Activated naive CD4-positive, alpha-beta T cell treated with anti-CD3 and anti-CD28 coated beads, Interleukin-2, amount 10 ng/mL, durations not matched to agents 7 days and 5 days (primary cell): ENCODE measurements at regions not wholly inside any gene's neighbourhood (a gene's known extent, or its start where the extent isn't known, plus 50 kb on each side); places are given as distances from the start of the nearest gene placed in this dataset.
"Not testable (repeated sequence)": the region's sequence is repeated elsewhere in the genome, so short reads cannot be mapped to it uniquely, and the experiment has no call there.

Experiments used
- CTCF ChIA-PET: fragments of 350-600 bp; sonication (Branson Sonifier 250); formaldehyde crosslinking; loops from one replicate; lab custom pipeline; 2021; ENCODE audit warnings: antibody characterized with exemption; lab: Charles Lee
- DNase-seq: peaks from one replicate; pipeline ENCODE4 v3.0.0-alpha.2; 2020
- H3K27ac Mint-ChIP-seq: one replicate; pipeline ENCODE4 v1.8.0; 2021; ENCODE audit warnings: mild to moderate bottlenecking, moderate library complexity, mixed read lengths
- H3K27me3 Mint-ChIP-seq: one replicate; pipeline ENCODE4 v1.8.0; 2021; ENCODE audit warnings: mild to moderate bottlenecking, mixed read lengths
- H3K36me3 Mint-ChIP-seq: one replicate; pipeline ENCODE4 v1.8.0; 2021; ENCODE audit warnings: mixed read lengths
- H3K4me1 Mint-ChIP-seq: one replicate; pipeline ENCODE4 v1.8.0; 2021; ENCODE audit warnings: mixed read lengths
- H3K4me3 Mint-ChIP-seq: one replicate; pipeline ENCODE4 v1.8.0; 2021; ENCODE audit warnings: mild to moderate bottlenecking, moderate library complexity, mixed read lengths
- H3K9me3 Mint-ChIP-seq: one replicate; pipeline ENCODE4 v1.8.0; 2021; ENCODE audit warnings: mixed read lengths

- DNase-seq = no peak
- no peak overlapping the region for H3K27ac Mint-ChIP-seq
- no peaks in the 10 kb centered on the region for H3K4me1 Mint-ChIP-seq
- no peaks in the 10 kb centered on the region for H3K9me3 Mint-ChIP-seq
- no peaks in the 10 kb centered on the region for H3K36me3 Mint-ChIP-seq
- H3K27me3 Mint-ChIP-seq = no peaks in the 10 kb centered on the region
- no peak overlapping the region for H3K4me3 Mint-ChIP-seq
- CTCF ChIA-PET = interaction anchor here (0.8 kb wide), 2 partner anchors 11 to 13 kb away, joined by 3 read pairs; no protein-coding TSS in a partner anchor
Measured at GRCh38 chr4:163693211-163693610, 198.7 kb downstream of the TMA16 start.

- no peaks in the 10 kb centered on the region for H3K4me1 Mint-ChIP-seq
- CTCF ChIA-PET = interaction anchor here (0.8 kb wide), 2 partner anchors 12 to 14 kb away, joined by 3 read pairs; no protein-coding TSS in a partner anchor
- H3K27me3 Mint-ChIP-seq = no peaks in the 10 kb centered on the region
- H3K36me3 Mint-ChIP-seq = no peaks in the 10 kb centered on the region
- DNase-seq = no peak
- H3K27ac Mint-ChIP-seq = no peak overlapping the region
- no peak overlapping the region for H3K4me3 Mint-ChIP-seq
- H3K9me3 Mint-ChIP-seq = no peaks in the 10 kb centered on the region
Measured at GRCh38 chr4:163693776-163694175, 199.3 kb downstream of the TMA16 start.

GRCh38 chr4:163694385-163694784 is 199.9 kb downstream of the TMA16 start:
- Mint-ChIP-seq H3K4me3 (no peak overlapping the region), H3K27ac (no peak overlapping the region), H3K27me3 (no peaks in the 10 kb centered on the region), H3K36me3 (no peaks in the 10 kb centered on the region), H3K9me3 (no peaks in the 10 kb centered on the region), H3K4me1 (no peaks in the 10 kb centered on the region)
- DNase-seq = no peak
- CTCF ChIA-PET = no interaction called here

GRCh38 chr4:163697121-163697520 is 202.6 kb downstream of the TMA16 start:
- H3K27me3 Mint-ChIP-seq = no peaks in the 10 kb centered on the region
- H3K4me3 Mint-ChIP-seq = no peak overlapping the region
- H3K4me1 Mint-ChIP-seq = no peaks in the 10 kb centered on the region
- CTCF ChIA-PET = no interaction called here
- no peak for DNase-seq
- H3K27ac Mint-ChIP-seq = no peak overlapping the region
- no peaks in the 10 kb centered on the region for H3K9me3 Mint-ChIP-seq
- no peaks in the 10 kb centered on the region for H3K36me3 Mint-ChIP-seq

DNA sequence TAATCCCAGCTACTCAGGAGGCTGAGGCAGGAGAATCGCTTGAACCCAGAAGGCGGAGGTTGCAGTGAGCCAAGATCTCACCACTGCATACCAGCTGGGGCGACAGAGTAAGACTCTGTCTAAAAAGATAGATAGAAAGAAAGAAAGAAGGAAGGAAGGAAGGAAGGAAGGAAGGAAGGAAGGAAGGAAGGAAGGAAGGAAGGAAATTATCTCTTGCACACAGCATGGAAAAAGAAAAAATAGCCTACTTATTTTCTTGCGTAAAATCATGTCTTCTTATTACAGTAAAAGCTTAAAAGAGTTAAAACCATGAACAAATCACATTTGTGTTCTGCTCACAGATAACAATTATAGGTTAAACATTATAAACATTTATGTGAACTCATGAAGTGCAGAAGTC is 205.9 kb downstream of the TMA16 start:
- H3K9me3 Mint-ChIP-seq, H3K4me3 Mint-ChIP-seq, H3K4me1 Mint-ChIP-seq, H3K36me3 Mint-ChIP-seq, H3K27ac Mint-ChIP-seq, DNase-seq, H3K27me3 Mint-ChIP-seq, CTCF ChIA-PET: not testable (repeated sequence)

DNA sequence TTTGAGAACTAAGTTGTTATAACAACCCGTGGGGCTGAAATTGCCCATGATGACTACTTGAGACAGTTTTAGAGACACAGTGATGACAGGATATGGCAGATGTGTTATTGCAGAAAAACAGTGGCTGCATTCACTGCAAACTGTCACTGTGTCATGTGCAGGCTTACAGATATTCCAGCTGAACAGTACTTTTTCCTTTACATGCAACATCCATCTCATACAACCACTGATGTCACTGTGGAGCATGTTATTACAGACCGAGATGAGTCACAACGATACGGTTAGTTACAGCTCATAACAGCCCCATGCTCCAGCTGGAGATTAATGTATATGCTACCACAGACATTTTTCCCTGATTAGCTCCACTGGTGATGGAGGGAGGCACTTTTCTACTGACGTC is 207.4 kb downstream of the TMA16 start:
- CTCF ChIA-PET = no interaction called here
- Mint-ChIP-seq H3K4me1 (no peaks in the 10 kb centered on the region), H3K9me3 (no peaks in the 10 kb centered on the region), H3K27me3 (no peaks in the 10 kb centered on the region), H3K4me3 (no peak overlapping the region), H3K27ac (no peak overlapping the region), H3K36me3 (no peaks in the 10 kb centered on the region)
- DNase-seq = no peak

DNA sequence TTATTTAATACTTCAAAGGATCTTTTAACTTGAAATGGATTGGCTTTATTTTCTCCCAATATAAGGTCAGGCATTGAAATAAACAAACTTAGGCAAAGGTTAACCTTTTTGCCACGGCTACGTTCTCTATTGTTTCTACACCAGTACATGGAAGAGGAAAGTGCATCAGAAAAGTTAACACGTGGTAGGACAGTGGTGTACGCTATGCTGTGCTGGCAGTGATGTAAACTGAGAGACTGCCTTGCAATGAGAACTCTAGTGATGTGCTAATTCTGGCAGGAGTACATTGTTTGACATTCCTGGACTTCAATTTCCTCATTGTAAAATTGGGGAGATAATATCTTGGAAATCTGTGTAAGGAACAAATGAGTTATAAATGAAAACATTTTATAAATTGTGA is 208.2 kb downstream of the TMA16 start:
- Mint-ChIP-seq H3K9me3 (no peaks in the 10 kb centered on the region), H3K4me3 (no peak overlapping the region), H3K36me3 (no peaks in the 10 kb centered on the region), H3K27me3 (no peaks in the 10 kb centered on the region), H3K27ac (no peak overlapping the region), H3K4me1 (no peaks in the 10 kb centered on the region)
- DNase-seq = no peak
- CTCF ChIA-PET = interaction anchor here (0.7 kb wide), 1 partner anchor 242 kb away, joined by 3 read pairs; no protein-coding TSS in a partner anchor

- no peaks in the 10 kb centered on the region for H3K4me1 Mint-ChIP-seq
- DNase-seq = no peak
- no peak overlapping the region for H3K27ac Mint-ChIP-seq
- no peaks in the 10 kb centered on the region for H3K9me3 Mint-ChIP-seq
- CTCF ChIA-PET = interaction anchor here (0.7 kb wide), 1 partner anchor 242 kb away, joined by 3 read pairs; no protein-coding TSS in a partner anchor
- H3K27me3 Mint-ChIP-seq = no peaks in the 10 kb centered on the region
- H3K4me3 Mint-ChIP-seq = no peak overlapping the region
- H3K36me3 Mint-ChIP-seq = no peaks in the 10 kb centered on the region
Measured at GRCh38 chr4:163703251-163703650, 208.8 kb downstream of the TMA16 start.

- Mint-ChIP-seq H3K4me1 (no peaks in the 10 kb centered on the region), H3K27ac (no peak overlapping the region), H3K27me3 (no peaks in the 10 kb centered on the region), H3K36me3 (no peaks in the 10 kb centered on the region), H3K4me3 (no peak overlapping the region), H3K9me3 (no peaks in the 10 kb centered on the region)
- no peak for DNase-seq
- CTCF ChIA-PET = no interaction called here
Measured at GRCh38 chr4:163707873-163708272, 213.4 kb downstream of the TMA16 start.

DNA sequence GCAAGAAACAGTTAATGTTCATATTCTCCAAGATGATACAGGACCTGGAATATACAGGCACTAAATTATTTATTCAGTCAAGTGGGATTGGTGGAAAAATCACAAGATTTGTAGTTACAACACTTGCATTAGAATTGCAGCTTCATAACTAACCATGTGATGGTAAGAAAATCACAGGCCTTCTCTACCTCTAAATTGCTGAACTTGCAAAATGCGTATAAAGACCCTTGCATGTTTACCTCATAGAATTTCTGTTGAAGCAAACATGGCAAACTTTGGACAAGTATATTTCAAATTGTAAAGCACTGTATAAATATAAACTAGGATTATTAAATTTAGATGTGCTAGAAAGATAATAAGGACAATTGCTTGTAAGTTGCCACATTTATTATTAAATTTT is 215.1 kb downstream of the TMA16 start:
- DNase-seq = no peak
- CTCF ChIA-PET = no interaction called here
- Mint-ChIP-seq H3K4me1 (no peaks in the 10 kb centered on the region), H3K4me3 (no peak overlapping the region), H3K36me3 (no peaks in the 10 kb centered on the region), H3K27ac (no peak overlapping the region), H3K9me3 (no peaks in the 10 kb centered on the region), H3K27me3 (no peaks in the 10 kb centered on the region)

DNA sequence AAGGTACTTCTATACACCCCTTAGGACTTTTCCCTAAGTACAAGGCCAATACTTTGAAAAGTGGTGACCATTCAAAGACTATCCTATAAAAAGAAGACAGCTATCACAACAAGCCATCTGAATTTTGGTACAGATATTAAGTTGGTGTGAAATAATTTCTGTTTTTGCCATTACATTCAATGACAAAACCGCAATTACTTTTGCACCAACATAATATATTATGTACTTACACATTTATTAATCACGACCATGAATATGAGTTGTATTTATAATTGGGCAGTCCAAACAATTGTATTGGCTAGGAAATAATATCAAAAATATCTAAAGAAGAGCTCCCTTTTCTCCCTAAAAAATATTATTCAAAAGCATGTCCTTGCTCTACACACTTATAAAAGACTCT is 215.7 kb downstream of the TMA16 start:
- H3K4me1 Mint-ChIP-seq = no peaks in the 10 kb centered on the region
- H3K4me3 Mint-ChIP-seq = no peak overlapping the region
- no peak for DNase-seq
- H3K9me3 Mint-ChIP-seq = no peaks in the 10 kb centered on the region
- no peaks in the 10 kb centered on the region for H3K36me3 Mint-ChIP-seq
- no peaks in the 10 kb centered on the region for H3K27me3 Mint-ChIP-seq
- no peak overlapping the region for H3K27ac Mint-ChIP-seq
- CTCF ChIA-PET = no interaction called here

DNA sequence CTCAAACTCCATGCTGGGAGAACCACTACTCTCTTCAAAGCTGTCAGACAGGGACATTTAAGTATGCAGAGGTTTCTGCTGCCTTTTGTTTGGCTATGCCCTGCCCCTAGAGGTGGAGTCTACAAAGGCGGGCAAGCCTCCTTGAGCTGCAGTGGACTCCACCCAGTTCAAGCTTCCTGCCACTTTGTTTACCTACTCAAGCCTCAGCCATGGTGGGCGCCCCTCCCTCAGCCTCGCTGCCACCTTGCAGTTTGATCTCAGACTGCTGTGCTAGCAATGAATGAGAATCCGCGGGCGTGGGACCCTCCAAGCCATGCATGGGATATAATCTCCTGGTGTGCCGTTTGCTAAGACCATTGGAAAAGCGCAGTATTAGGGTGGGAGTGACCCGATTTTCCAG is 230.0 kb downstream of the TMA16 start:
- H3K27ac Mint-ChIP-seq, H3K9me3 Mint-ChIP-seq, H3K27me3 Mint-ChIP-seq, H3K4me3 Mint-ChIP-seq, CTCF ChIA-PET, H3K4me1 Mint-ChIP-seq, DNase-seq, H3K36me3 Mint-ChIP-seq: not testable (repeated sequence)

- CTCF ChIA-PET = no interaction called here
- H3K36me3 Mint-ChIP-seq = no peaks in the 10 kb centered on the region
- no peak for DNase-seq
Measured at GRCh38 chr4:163726641-163727040, 232.2 kb downstream of the TMA16 start.

GRCh38 chr4:163731071-163731470 is 236.6 kb downstream of the TMA16 start:
- H3K27me3 Mint-ChIP-seq = no peaks in the 10 kb centered on the region
- DNase-seq = no peak
- H3K36me3 Mint-ChIP-seq = no peaks in the 10 kb centered on the region
- H3K4me1 Mint-ChIP-seq = no peaks in the 10 kb centered on the region
- CTCF ChIA-PET = no interaction called here
- no peaks in the 10 kb centered on the region for H3K9me3 Mint-ChIP-seq
- H3K27ac Mint-ChIP-seq = no peak overlapping the region
- H3K4me3 Mint-ChIP-seq = no peak overlapping the region

More at GRCh38 chr4:163726641-163727040, 232.2 kb downstream of the TMA16 start:
- H3K27ac Mint-ChIP-seq = no peak overlapping the region
- no peaks in the 10 kb centered on the region for H3K9me3 Mint-ChIP-seq
- H3K4me1 Mint-ChIP-seq = no peaks in the 10 kb centered on the region
- H3K4me3 Mint-ChIP-seq = no peak overlapping the region
- H3K27me3 Mint-ChIP-seq = no peaks in the 10 kb centered on the region

- no peak overlapping the region for H3K4me3 Mint-ChIP-seq
- CTCF ChIA-PET = no interaction called here
- H3K4me1 Mint-ChIP-seq = no peaks in the 10 kb centered on the region
- no peaks in the 10 kb centered on the region for H3K9me3 Mint-ChIP-seq
- DNase-seq = no peak
- H3K27ac Mint-ChIP-seq = no peak overlapping the region
- H3K36me3 Mint-ChIP-seq = no peaks in the 10 kb centered on the region
- H3K27me3 Mint-ChIP-seq = no peaks in the 10 kb centered on the region
Measured at GRCh38 chr4:163732473-163732872, 238.0 kb downstream of the TMA16 start.

DNA sequence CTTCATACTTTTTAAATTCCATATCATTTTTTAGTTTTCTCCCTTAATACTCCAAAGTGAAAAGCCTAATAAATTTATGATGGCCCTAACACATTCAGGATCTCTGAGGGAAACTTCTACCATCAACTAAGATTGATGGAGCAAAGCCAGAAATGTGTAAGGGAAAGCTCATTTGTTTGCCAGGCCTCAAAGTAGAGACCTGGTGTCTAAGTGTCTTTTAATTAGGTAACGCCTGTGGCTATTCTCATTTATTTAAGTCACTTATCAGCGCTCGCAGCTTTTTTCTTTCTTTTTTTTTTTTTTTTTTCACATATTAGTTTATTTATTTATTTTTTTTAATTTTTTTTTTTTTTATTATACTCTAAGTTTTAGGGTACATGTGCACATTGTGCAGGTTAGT is 242.4 kb downstream of the TMA16 start:
- no peak for DNase-seq
- H3K4me1 Mint-ChIP-seq = no peaks in the 10 kb centered on the region
- no peak overlapping the region for H3K4me3 Mint-ChIP-seq
- no peaks in the 10 kb centered on the region for H3K9me3 Mint-ChIP-seq
- CTCF ChIA-PET = no interaction called here
- H3K27ac Mint-ChIP-seq = no peak overlapping the region
- no peaks in the 10 kb centered on the region for H3K36me3 Mint-ChIP-seq
- no peaks in the 10 kb centered on the region for H3K27me3 Mint-ChIP-seq
